OCI-LY7 (cell line): ENCODE measurements at regions not wholly inside any gene's neighbourhood (a gene's known extent, or its start where the extent isn't known, plus 50 kb on each side); places are given as distances from the start of the nearest gene placed in this dataset.

ENCODE experiments used
- CTCF ChIP-seq: fragments of 200-600 bp; sonication (generic); conservative IDR thresholded peaks from 2 replicates; pipeline ENCODE4 v1.5.1; 2014; ENCODE audit warnings: mild to moderate bottlenecking, antibody characterized with exemption, low read length, moderate library complexity, mixed read lengths
- EZH2phosphoT487 ChIP-seq: fragments of 200-600 bp; sonication (generic); IDR thresholded peaks from 2 replicates; pipeline ENCODE4 v1.6.1; 2018; ENCODE audit warnings: low read depth, borderline replicate concordance, mild to moderate bottlenecking, mixed run types, antibody characterized with exemption, low read length, moderate library complexity, mixed read lengths

DNA sequence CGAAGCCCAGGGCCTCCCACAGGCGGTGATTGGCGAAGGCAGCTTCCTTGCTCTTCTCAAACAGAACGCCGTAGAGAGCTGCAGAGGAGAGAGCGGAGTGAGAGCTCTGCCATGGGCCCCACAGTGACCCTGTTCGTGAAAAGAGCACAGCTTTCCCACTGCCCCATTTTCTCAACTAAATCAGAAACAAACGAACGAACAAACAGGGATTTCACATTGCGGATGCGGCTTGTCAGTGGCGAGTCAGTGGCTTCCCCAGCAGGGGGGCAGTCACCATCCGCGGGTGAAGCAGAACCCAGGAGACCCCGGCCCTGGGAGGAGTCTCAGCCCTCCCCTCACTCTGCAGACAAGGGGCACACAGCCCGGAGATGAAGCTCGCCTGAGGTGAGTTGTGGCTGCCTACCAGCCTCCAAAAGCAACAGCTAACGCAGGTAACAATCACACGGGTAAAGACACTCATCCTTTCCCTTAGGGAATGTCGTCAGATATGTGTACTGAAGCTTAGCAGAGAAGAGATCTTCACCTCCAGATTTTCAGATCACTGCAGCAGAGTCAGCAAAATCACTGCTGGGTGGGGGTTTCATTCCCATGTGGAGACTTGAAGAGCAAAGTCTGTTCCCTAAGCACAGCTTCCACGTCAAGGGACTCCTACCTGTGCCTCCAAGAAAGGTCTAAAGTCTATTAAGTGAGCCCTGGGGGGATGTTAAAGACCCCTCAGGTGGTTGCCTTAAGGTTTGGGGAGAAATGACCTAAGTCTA is 51.2 kb upstream of the GPR31 start:
- TF ChIP-seq CTCF (no peak), EZH2phosphoT487 (no peak)
